ENCODE measurements at regions not wholly inside any gene's neighbourhood (a gene's known extent, or its start where the extent isn't known, plus 50 kb on each side); places are given as distances from the start of the nearest gene placed in this dataset.

DNA sequence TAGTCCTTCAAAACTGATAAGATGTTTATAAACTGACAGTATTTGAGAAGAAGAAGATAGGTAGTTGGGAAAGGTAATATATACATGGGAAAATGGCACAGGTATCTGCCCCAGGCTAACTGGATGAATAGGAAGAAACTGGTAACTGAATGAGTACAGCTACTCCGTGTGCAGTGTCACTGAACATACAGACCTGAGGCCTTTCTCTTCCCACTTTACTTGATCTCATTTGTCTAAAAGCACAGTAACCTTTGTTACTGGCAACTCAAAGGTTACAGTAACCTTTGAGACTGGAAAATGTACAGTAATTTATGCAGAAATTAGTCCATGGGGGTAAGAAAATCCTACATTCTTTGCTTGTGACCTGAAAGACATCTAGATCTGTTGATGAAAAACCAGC lies 735.0 kb upstream of the RIOK2 start:
- DNase-seq (ENCODE audit: low read depth), result no peak

DNA sequence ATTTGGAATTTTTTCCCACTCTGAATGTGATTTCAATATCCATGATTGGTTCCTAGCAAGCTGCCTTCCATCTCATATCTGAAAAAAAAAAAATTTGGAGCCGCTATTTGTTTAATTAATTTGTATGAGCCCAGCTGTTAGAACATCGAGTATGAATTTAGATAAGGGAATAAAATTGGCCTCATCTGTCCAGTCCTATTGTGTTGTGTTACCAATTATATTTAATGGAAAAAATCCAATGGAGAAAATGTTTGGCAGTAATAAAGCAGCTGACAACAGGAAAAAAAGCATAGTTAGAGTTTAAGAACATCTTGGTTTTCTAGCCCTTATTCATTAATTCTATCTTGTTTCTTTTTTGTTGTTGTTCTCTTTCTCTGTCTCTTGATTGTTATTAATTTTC lies 735.6 kb upstream of the RIOK2 start:
- TF ChIP-seq CTCF (IDR thresholded peaks at IDR 0.05; ENCODE audit: insufficient read depth, low read depth, low read length), result no peak
- DNase-seq (ENCODE audit: low read depth), result no peak
- no peak overlapping the region for H3K4me3 ChIP-seq (ENCODE audit: low read depth, low read length)

More for the DNA sequence above, 735.0 kb upstream of the RIOK2 start:
- no peak for TF ChIP-seq CTCF (IDR thresholded peaks at IDR 0.05; ENCODE audit: insufficient read depth, low read depth, low read length)
- no peak overlapping the region for H3K4me3 ChIP-seq (ENCODE audit: low read depth, low read length)

DNA sequence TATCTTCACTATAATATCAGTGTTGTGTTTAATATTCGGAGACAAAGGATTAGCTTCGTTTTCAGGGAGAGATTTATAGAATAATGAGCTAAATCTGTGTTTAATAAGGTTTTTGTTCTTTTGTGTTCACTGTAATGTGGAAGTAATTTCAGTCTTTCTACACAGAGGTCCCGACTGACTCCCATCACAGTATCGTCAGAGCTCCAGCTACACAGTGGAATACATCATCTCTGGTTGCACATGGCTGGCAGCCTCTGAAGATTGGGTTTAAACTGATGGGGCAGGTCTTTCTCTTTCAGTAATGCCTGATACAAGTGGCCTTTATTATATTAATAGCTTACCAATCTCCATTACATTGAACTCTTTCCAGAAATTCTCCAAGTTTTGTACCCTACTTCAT lies 736.7 kb upstream of the RIOK2 start:
- H3K4me3 ChIP-seq (ENCODE audit: low read depth, low read length), result no peak overlapping the region
- TF ChIP-seq CTCF (IDR thresholded peaks at IDR 0.05; ENCODE audit: insufficient read depth, low read depth, low read length), result no peak
- no peak for DNase-seq (ENCODE audit: low read depth)

GRCh38 chr5:97922776-97923175 lies 739.7 kb upstream of the RIOK2 start:
- no peak for TF ChIP-seq CTCF (IDR thresholded peaks at IDR 0.05; ENCODE audit: insufficient read depth, low read depth, low read length)
- H3K4me3 ChIP-seq (ENCODE audit: low read depth, low read length), result no peak overlapping the region
- no peak for DNase-seq (ENCODE audit: low read depth)

DNA sequence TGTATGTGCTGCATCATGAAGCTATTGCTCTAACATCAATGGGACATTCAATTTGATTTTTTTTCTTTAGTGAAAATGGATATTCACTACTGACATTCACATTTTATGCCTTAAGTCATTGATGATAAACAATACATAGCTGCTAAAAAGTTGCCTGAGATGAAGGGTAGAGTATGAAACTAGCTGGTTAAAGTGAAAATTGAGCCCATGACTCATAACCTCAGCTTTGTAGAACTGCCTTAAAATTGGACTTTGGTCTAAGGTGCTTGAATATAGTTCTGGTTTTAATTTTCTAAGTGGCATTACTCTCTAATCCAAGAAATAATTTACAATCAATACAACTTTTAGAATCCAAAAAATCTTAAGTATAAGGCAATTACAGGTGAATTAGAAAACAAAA lies 740.4 kb upstream of the RIOK2 start:
- no peak overlapping the region for H3K4me3 ChIP-seq (ENCODE audit: low read depth, low read length)
- TF ChIP-seq CTCF (IDR thresholded peaks at IDR 0.05; ENCODE audit: insufficient read depth, low read depth, low read length), result no peak
- DNase-seq (ENCODE audit: low read depth), result no peak

- no peak for DNase-seq (ENCODE audit: low read depth)
- no peak for TF ChIP-seq CTCF (IDR thresholded peaks at IDR 0.05; ENCODE audit: insufficient read depth, low read depth, low read length)
- no peak overlapping the region for H3K4me3 ChIP-seq (ENCODE audit: low read depth, low read length)
Observed at GRCh38 chr5:97923997-97924396, 741.0 kb upstream of the RIOK2 start.

- DNase-seq (ENCODE audit: low read depth), result no peak
- H3K4me3 ChIP-seq (ENCODE audit: low read depth, low read length), result no peak overlapping the region
Observed at GRCh38 chr5:97929383-97929782, 746.3 kb upstream of the RIOK2 start.

More at GRCh38 chr5:97929383-97929782, 746.3 kb upstream of the RIOK2 start:
- no peak for TF ChIP-seq CTCF (IDR thresholded peaks at IDR 0.05; ENCODE audit: insufficient read depth, low read depth, low read length)

All from fibroblast of villous mesenchyme (primary cell).